Calu3 (cell line): ENCODE measurements at regions not wholly inside any gene's neighbourhood (a gene's known extent, or its start where the extent isn't known, plus 50 kb on each side); places are given as distances from the start of the nearest gene placed in this dataset.

Experiments used
- BruUV-seq: library from RNA; stranded (reverse); fragments of 400-500 nt; replicated peaks from 2 replicates; lab custom pipeline; 2021; lab: Mats Ljungman, UMichigan
- CTCF ChIA-PET: fragments of 300-600 bp; sonication (Branson Sonifier 250); formaldehyde crosslinking; loops from one replicate; lab custom pipeline; 2022; ENCODE audit warnings: antibody characterized with exemption; lab: Charles Lee
- DNase-seq: peaks from one replicate; pipeline ENCODE4 v3.0.0; 2022
- H3K27ac Mint-ChIP-seq: one replicate; pipeline ENCODE4 v1.8.0; 2022; ENCODE audit warnings: mixed read lengths; ENCODE audit not compliant: unreplicated experiment
- H3K27me3 Mint-ChIP-seq: one replicate; pipeline ENCODE4 v1.8.0; 2022; ENCODE audit warnings: mixed read lengths; ENCODE audit not compliant: unreplicated experiment
- H3K36me3 Mint-ChIP-seq: one replicate; pipeline ENCODE4 v1.8.0; 2022; ENCODE audit warnings: mild to moderate bottlenecking, moderate library complexity, mixed read lengths; ENCODE audit not compliant: insufficient read depth, unreplicated experiment
- H3K4me1 Mint-ChIP-seq: one replicate; pipeline ENCODE4 v1.8.0; 2022; ENCODE audit warnings: mild to moderate bottlenecking, low read depth, mixed read lengths; ENCODE audit not compliant: unreplicated experiment
- H3K4me3 Mint-ChIP-seq: one replicate; pipeline ENCODE4 v1.8.0; 2022; ENCODE audit warnings: mild to moderate bottlenecking, low read depth, moderate library complexity, mixed read lengths; ENCODE audit not compliant: unreplicated experiment
- H3K9me3 Mint-ChIP-seq: one replicate; pipeline ENCODE4 v1.8.0; 2022; ENCODE audit warnings: low read depth, mixed read lengths; ENCODE audit not compliant: unreplicated experiment
- CTCF ChIP-seq: fragments of 200-600 bp; IDR thresholded peaks from one replicate; pipeline ENCODE4 v1.8.0; 2022; ENCODE audit warnings: antibody characterized with exemption; ENCODE audit not compliant: unreplicated experiment
- intact Hi-C: fragments of 100-400 bp; cut with micrococcal nuclease; formaldehyde crosslinking; loops from one replicate; pipeline ENCODE4 v1.10.0; 2022; ENCODE audit not compliant: unreplicated experiment

- CTCF ChIA-PET = no interaction called here
- H3K4me1 Mint-ChIP-seq = no peaks in the 10 kb centered on the region
- BruUV-seq = no TSS peak
- H3K27me3 Mint-ChIP-seq = no peaks in the 10 kb centered on the region
- no peak for TF ChIP-seq CTCF
- peaks cover 4% of the 10 kb centered on the region for H3K9me3 Mint-ChIP-seq
- no peak for DNase-seq
- intact Hi-C loops = no loop called here
- H3K36me3 Mint-ChIP-seq = no peaks in the 10 kb centered on the region
- H3K27ac Mint-ChIP-seq = no peak overlapping the region
- no peak overlapping the region for H3K4me3 Mint-ChIP-seq
These were observed 305.3 kb upstream of the MKI67 start for GRCh38 chr10:128431506-128431905.

- peaks cover 5% of the 10 kb centered on the region for H3K9me3 Mint-ChIP-seq
- H3K27ac Mint-ChIP-seq = no peak overlapping the region
- intact Hi-C loops = no loop called here
- TF ChIP-seq CTCF = no peak
- no peaks in the 10 kb centered on the region for H3K4me1 Mint-ChIP-seq
- no peak for DNase-seq
- BruUV-seq = no TSS peak
- no peak overlapping the region for H3K4me3 Mint-ChIP-seq
- H3K27me3 Mint-ChIP-seq = no peaks in the 10 kb centered on the region
- CTCF ChIA-PET = no interaction called here
- H3K36me3 Mint-ChIP-seq = no peaks in the 10 kb centered on the region
These were observed 305.8 kb upstream of the MKI67 start for GRCh38 chr10:128432011-128432410.

GRCh38 chr10:128432423-128432822 lies 306.2 kb upstream of the MKI67 start:
- no peaks in the 10 kb centered on the region for H3K27me3 Mint-ChIP-seq
- H3K27ac Mint-ChIP-seq = no peak overlapping the region
- BruUV-seq = no TSS peak
- TF ChIP-seq CTCF = no peak
- no peaks in the 10 kb centered on the region for H3K4me1 Mint-ChIP-seq
- H3K9me3 Mint-ChIP-seq = peaks cover 6% of the 10 kb centered on the region
- no peak overlapping the region for H3K4me3 Mint-ChIP-seq
- H3K36me3 Mint-ChIP-seq = no peaks in the 10 kb centered on the region
- DNase-seq = no peak
- intact Hi-C loops = no loop called here
- CTCF ChIA-PET = no interaction called here

- Mint-ChIP-seq H3K4me1 (no peaks in the 10 kb centered on the region), H3K36me3 (peaks cover 6% of the 10 kb centered on the region), H3K9me3 (peaks cover 11% of the 10 kb centered on the region), H3K27me3 (no peaks in the 10 kb centered on the region), H3K27ac (no peak overlapping the region), H3K4me3 (no peak overlapping the region)
- no peak for TF ChIP-seq CTCF
- DNase-seq = no peak
- intact Hi-C loops = no loop called here
- no TSS peak for BruUV-seq
- CTCF ChIA-PET = no interaction called here
These were observed 309.6 kb upstream of the MKI67 start for GRCh38 chr10:128435811-128436210.
